Left ventricle myocardium inferior (tissue), 1 donor: ENCODE measurements at regions not wholly inside any gene's neighbourhood (a gene's known extent, or its start where the extent isn't known, plus 50 kb on each side); places are given as distances from the start of the nearest gene placed in this dataset.

ENCODE experiments used
- DNase-seq: peaks from one replicate; pipeline ENCODE4 v3.0.0-alpha.2; 2020
- H3K27ac ChIP-seq: fragments of 200-600 bp; replicated peaks from 2 replicates; pipeline ENCODE4 v1.8.0; 2021
- H3K27me3 ChIP-seq: fragments of 200-600 bp; 2 replicates; pipeline ENCODE4 v1.8.0; 2021; ENCODE audit warnings: low read depth
- H3K36me3 ChIP-seq: fragments of 200-600 bp; 2 replicates; pipeline ENCODE4 v1.8.0; 2021
- H3K4me1 ChIP-seq: fragments of 200-600 bp; 2 replicates; pipeline ENCODE4 v1.8.0; 2021
- H3K4me3 ChIP-seq: fragments of 200-600 bp; 2 replicates; pipeline ENCODE4 v1.8.0; 2021; ENCODE audit warnings: mild to moderate bottlenecking, moderate library complexity
- H3K9me3 ChIP-seq: fragments of 200-600 bp; replicated peaks from 2 replicates; pipeline ENCODE4 v1.8.0; 2021
- intact Hi-C: fragments of 100-400 bp; cut with micrococcal nuclease; formaldehyde crosslinking; loops from one replicate; pipeline ENCODE4 v1.11.0; 2022
- TF ChIP-seq, protein P1 (sequence below): fragments of 200-600 bp; IDR thresholded peaks from 2 replicates; pipeline ENCODE4 v1.8.0; 2021; ENCODE audit warnings: antibody characterized with exemption, mild to moderate bottlenecking, borderline replicate concordance
- donor health status: DM: no; HTN: yes; CAD: no; lungs with severe emphysema.

DNA sequence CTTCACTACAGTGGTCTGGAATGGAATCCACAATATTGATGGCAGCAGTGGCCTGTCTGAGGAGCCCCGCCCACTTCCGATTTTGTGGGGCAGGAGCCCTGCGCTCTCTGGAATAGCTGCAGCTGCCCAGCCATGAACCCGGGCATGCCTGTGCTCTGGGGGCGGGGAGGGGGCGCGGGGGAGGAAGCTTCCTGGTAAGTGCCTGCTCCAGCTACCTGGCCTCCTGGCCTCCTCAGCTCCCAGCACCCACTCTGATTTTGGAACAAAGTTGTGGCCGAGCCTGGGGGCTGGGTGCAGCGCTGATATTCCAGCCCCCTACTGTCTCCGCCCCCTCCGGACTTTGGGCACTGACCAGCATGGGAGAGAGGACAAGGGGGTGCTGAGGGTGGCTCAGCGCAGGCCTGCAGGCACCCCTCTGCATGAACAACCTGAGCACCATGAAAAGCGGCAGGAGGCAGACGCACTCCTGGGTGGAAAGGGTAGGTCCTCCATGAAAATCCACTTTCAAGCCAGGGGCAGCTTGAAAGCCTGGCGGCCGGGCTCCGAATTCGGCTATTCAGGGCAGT, 972.7 kb upstream of the AGA start:
- intact Hi-C loops, result no loop called here
- Histone ChIP-seq H3K4me1 (no peaks in the 10 kb centered on the region), H3K36me3 (no peaks in the 10 kb centered on the region), H3K27ac (no peak overlapping the region), H3K4me3 (no peak overlapping the region), H3K27me3 (no peaks in the 10 kb centered on the region), H3K9me3 (no peaks in the 10 kb centered on the region)
- DNase-seq, result no peak
- TF ChIP-seq, protein P1, sequence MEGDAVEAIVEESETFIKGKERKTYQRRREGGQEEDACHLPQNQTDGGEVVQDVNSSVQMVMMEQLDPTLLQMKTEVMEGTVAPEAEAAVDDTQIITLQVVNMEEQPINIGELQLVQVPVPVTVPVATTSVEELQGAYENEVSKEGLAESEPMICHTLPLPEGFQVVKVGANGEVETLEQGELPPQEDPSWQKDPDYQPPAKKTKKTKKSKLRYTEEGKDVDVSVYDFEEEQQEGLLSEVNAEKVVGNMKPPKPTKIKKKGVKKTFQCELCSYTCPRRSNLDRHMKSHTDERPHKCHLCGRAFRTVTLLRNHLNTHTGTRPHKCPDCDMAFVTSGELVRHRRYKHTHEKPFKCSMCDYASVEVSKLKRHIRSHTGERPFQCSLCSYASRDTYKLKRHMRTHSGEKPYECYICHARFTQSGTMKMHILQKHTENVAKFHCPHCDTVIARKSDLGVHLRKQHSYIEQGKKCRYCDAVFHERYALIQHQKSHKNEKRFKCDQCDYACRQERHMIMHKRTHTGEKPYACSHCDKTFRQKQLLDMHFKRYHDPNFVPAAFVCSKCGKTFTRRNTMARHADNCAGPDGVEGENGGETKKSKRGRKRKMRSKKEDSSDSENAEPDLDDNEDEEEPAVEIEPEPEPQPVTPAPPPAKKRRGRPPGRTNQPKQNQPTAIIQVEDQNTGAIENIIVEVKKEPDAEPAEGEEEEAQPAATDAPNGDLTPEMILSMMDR, result no peak

DNA sequence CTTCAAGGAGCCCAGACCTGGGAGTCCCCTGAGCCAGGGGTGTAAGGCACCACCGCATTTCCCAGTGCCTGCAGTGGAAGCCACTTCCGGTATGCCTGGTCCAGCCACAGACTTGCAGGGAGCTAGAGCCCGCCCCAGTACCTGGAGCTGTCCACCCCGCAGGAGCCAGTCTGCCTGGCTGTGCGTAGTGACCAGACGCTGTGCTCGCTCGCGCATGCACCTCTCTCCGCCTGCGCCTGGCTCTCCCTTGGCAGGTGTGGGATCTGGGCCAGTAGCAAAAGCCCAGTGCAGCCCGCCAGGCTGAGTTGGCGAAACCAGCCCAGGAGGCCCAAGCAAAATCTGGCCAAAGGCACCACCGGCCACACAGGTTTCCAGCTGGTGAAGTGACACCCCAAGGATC, 973.7 kb upstream of the AGA start:
- Histone ChIP-seq H3K27me3 (no peaks in the 10 kb centered on the region), H3K4me3 (no peak overlapping the region), H3K4me1 (no peaks in the 10 kb centered on the region), H3K36me3 (no peaks in the 10 kb centered on the region), H3K9me3 (no peaks in the 10 kb centered on the region), H3K27ac (no peak overlapping the region)
- TF ChIP-seq, protein P1, result no peak
- intact Hi-C loops, result no loop called here
- no peak for DNase-seq

DNA sequence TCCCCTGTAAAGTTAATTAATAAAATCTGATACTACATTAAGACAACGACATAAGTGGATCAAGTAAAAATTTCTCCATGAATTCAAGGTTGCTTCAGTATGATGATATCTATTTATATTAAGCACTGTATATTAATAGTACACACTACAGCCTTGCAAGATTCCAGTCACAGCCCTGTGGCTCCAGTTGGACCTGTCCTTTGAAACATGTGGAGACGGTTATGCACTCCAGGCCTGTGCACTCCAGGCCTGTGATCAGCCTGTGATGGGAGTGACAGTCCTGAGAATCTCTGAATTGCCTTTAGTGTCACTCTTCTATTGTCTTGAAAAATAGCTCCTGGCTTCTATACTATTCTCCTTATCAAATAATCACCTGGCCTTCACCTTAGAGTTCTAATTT, 981.1 kb upstream of the AGA start:
- no peaks in the 10 kb centered on the region for H3K36me3 ChIP-seq
- no peaks in the 10 kb centered on the region for H3K9me3 ChIP-seq
- H3K27ac ChIP-seq, result no peak overlapping the region
- no peaks in the 10 kb centered on the region for H3K4me1 ChIP-seq
- H3K27me3 ChIP-seq, result no peaks in the 10 kb centered on the region
- no peak for DNase-seq
- intact Hi-C loops, result no loop called here
- no peak overlapping the region for H3K4me3 ChIP-seq
- TF ChIP-seq, protein P1, result no peak

DNA sequence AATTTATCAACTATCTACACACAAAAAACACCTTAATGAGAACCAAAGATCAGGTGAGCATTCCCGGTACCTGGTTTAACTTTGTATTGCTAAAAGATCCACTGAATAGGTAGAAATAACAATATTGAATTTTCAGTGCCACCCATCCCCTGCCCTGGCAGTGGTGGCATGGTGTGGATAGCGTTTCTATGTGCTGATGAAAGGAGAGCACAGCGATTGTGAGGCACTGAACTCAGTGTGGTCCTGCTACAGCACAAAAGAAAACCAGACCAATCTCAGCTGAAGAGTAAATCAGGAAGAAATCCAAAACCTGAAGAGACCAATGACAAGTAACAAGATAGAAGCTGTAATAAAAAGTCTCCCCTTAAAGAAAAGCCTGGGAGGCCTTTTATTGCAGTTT, 984.6 kb upstream of the AGA start:
- no peak for DNase-seq
- no peaks in the 10 kb centered on the region for H3K4me1 ChIP-seq
- no peaks in the 10 kb centered on the region for H3K9me3 ChIP-seq
- no peak overlapping the region for H3K4me3 ChIP-seq
- H3K27ac ChIP-seq, result no peak overlapping the region
- no peaks in the 10 kb centered on the region for H3K36me3 ChIP-seq
- no peaks in the 10 kb centered on the region for H3K27me3 ChIP-seq
- intact Hi-C loops, result no loop called here
- TF ChIP-seq, protein P1, result no peak

DNA sequence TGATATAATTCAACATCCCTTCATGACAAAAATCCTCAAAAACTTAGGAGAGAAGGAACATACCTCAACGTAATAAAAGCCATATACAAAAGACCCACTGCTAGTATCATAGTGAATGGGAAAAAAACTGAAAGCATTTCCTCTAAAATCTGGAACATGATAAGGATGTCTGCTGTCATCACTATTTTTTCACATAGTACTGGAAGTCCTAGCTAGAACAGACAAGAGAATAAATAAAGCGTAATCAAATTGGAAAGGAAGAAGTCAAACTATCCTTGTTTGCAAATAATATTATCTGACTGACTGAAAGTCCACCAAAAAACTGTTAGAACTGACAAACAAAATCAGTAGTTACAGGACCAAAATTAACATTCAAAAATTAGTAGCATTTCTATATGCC, 985.4 kb upstream of the AGA start:
- no peak for DNase-seq
- H3K4me1 ChIP-seq, result no peaks in the 10 kb centered on the region
- H3K36me3 ChIP-seq, result no peaks in the 10 kb centered on the region
- H3K27ac ChIP-seq, result no peak overlapping the region
- no peaks in the 10 kb centered on the region for H3K27me3 ChIP-seq
- no peaks in the 10 kb centered on the region for H3K9me3 ChIP-seq
- TF ChIP-seq, protein P1, result no peak
- no peak overlapping the region for H3K4me3 ChIP-seq
- intact Hi-C loops, result no loop called here
